H4 (cell line): ENCODE measurements at regions not wholly inside any gene's neighbourhood (a gene's known extent, or its start where the extent isn't known, plus 50 kb on each side); places are given as distances from the start of the nearest gene placed in this dataset.

Experiments
- DNase-seq: peaks from one replicate; pipeline ENCODE4 v3.0.0-alpha.2; 2015; ENCODE audit warnings: low spot score

DNA sequence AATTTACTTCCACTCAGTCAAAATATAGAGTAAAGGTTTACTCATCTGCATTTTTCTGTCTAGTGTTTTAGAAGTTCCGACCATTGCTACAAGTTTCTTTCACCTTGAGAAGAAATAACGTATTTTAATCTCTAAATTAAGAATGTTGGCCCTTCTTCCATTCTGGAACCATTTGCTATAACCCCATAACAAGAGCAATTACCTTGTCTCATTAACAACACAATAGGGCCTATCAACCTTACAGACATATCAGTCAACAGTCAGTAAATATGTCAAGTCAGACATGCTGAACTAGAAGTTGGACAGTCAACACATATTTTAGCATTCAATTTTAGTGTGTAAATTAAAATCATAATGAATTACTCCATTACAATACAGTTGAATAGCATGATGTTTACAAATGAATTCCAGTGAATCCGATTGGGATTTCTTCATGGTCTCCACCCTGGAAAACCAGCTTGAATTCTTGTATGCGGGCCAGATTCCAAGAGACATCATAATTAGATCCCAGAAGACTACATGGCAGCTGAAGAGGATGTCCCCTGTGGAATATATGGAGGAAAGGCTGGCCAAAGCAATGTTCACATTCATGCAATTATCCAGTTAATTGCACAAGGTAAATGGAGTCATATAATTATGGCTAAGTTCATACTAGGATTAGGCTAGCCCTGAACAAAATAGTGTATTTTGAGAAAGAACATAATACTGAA is 196.2 kb upstream of the TARS1 start:
- no peak for DNase-seq

GRCh38 chr5:33254579-33254978 is 186.2 kb upstream of the TARS1 start:
- DNase-seq, result no peak

GRCh38 chr5:33257807-33258429 is 182.8 kb upstream of the TARS1 start:
- DNase-seq, result peak; percentile 69

GRCh38 chr5:33258553-33258952 is 182.2 kb upstream of the TARS1 start:
- no peak for DNase-seq

- DNase-seq, result no peak
Observed at GRCh38 chr5:33260098-33260497, 180.7 kb upstream of the TARS1 start.

- DNase-seq, result no peak
Observed at GRCh38 chr5:33261305-33261704, 179.5 kb upstream of the TARS1 start.

DNA sequence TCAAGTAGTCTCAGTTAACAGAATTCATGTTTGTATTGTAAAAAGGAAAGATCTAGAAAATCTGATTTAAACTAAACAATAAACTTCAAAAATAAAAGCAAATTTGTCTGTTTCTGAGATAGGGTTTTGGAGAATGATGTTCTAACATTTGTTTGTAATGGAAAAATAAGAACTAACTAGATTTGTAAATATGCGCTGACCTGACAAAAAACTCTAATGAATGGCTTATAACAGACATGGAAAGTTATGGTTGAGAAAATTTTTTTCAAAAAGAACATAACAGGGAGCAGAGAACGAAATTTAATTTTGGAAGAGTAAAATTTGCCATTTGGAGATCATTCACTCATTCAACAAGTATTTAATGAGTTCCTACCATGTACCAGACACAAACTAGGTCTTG is 179.0 kb upstream of the TARS1 start:
- DNase-seq, result no peak

- no peak for DNase-seq
Observed at GRCh38 chr5:33267801-33268200, 173.0 kb upstream of the TARS1 start.

GRCh38 chr5:33268374-33268773 is 172.4 kb upstream of the TARS1 start:
- no peak for DNase-seq

DNA sequence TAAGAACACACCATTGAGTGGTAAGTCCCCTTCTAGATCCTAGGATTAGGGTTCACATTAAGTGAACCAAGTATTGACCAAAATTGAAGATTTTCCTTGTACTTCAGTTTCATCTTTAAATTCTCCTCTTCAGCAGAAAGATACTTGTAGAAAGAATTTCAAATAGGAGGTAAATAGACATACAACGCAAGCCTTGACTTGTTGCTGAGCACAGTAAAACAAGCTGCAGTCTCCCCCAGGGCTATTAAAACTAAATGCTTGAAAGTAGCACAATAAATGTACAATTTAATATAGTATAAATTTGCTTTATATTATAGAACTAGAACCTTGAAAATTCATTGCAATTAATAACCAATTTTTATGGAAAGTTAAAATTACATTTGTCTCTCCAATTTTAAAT is 170.1 kb upstream of the TARS1 start:
- DNase-seq, result no peak

GRCh38 chr5:33271606-33272005 is 169.2 kb upstream of the TARS1 start:
- no peak for DNase-seq

GRCh38 chr5:33272288-33272687 is 168.5 kb upstream of the TARS1 start:
- no peak for DNase-seq

- DNase-seq, result no peak
Observed at GRCh38 chr5:33273985-33274384, 166.8 kb upstream of the TARS1 start.

DNA sequence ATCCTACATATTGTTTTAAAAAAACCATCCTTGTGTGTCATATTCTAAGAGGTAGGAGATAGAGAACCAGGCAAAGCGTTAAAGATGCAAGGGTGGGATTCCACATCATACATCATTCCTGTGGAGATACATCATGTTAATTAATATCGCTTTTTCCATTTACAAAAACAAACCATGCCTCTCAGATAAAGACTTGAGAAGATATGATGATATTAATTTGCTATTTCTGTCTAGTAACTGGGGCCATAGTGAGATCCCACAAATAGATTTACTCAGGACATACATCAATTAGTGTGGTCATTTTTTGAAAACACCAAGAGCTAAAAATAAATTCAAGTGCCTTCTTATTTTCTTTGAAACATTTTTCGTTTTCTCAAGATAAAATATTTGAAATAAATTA is 165.4 kb upstream of the TARS1 start:
- DNase-seq, result no peak

- no peak for DNase-seq
Observed at GRCh38 chr5:33275921-33276627, 164.7 kb upstream of the TARS1 start.

DNA sequence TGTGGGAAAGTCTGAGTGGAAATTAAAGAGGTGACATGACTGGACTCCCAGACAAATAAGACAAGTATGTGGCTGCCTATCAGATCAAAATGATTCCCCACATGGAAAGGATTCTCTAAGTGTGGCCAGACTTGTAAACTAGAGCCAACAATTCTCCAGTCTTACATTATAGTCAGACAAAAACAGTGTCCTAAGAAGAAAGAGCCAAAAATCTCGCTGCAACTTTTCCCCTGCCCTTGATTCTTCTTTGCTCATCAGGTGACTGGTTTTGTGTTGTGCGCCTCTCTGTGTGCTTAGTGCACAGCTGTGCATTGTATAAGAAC is 164.2 kb upstream of the TARS1 start:
- DNase-seq, result no peak

DNA sequence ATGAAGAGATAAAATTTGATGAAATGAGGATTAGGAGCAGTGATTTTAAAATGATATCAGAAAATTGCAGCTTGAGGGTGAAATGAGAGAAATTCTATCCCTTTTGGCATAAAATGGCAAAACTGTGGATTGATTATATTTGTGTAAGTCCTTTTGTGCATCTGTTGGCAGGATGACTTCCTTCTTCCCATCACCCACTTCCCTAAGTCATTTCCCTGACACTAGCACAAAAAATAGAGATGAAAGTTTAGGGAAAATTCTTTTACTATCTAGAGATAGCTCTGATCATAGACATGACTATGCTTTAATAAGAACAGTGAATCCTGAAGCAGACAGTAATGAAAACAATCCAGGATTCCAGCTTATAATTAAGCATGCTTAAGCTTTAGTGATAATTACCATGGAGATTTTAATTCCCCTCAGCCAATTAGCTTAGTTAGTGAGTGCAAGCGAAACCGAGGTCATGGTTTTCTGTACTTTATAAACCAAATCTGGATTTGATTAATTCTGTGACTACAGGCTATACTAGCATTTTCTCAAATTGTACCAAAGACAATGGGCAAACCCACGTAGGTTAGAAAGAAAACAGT is 163.6 kb upstream of the TARS1 start:
- no peak for DNase-seq

DNA sequence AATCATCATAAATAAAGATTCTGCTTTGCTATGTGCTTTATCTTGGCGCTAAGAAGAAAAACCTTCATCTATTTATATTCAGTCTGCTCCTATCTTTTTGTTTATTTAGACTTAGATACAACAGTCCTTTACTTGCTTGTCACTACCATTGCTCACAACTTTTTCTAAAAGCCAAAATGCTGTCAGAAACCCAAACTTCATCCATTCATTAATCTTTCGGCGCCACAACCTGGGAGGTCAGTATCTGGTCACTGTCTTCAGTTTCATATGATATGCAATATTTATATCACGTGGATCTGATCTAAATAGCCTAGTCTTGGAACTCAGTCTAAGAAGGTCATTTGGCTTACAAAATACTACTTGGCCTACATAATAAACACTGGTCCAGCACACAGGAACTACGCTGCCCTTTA is 159.3 kb upstream of the TARS1 start:
- no peak for DNase-seq

GRCh38 chr5:33282157-33282556 is 158.6 kb upstream of the TARS1 start:
- no peak for DNase-seq

GRCh38 chr5:33282696-33283095 is 158.1 kb upstream of the TARS1 start:
- DNase-seq, result no peak

- no peak for DNase-seq
Observed at GRCh38 chr5:33283243-33283642, 157.5 kb upstream of the TARS1 start.

DNA sequence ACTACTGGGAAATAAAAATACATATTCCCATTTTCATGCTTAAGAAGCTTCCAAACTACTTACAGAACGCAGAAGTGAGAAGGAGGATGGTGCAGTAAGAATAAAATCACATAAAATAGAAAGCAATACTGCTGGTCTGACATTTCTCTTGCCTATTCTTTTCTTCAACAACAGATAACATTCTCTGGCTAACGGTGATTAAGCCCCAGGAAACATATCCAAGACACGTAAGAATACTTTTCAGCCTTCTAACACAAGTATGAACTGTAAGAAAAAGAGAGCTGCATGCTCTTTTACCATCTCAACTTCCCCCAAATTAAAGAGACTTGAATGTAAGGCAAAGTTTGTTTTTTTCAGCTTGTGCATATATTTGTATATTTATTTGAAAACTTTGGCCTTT is 156.1 kb upstream of the TARS1 start:
- no peak for DNase-seq

DNA sequence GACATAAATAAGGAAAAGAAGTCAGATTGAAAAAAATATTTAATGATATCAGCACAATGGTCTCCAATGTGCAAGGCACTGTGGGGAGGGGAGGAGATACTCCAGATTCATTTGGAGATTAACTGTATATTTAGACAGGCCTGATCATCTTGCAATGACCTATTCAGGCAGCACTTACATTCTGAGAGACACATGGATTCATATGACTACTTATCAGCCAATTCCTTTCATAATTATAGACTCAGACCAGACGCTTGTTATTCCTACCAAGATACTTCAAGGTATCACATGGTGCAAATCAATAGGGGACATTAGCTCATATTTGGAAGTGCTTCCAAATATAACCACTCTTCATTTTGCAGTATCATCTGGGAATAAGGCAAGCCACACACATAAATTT is 153.5 kb upstream of the TARS1 start:
- DNase-seq, result no peak
